HEK293 (cell line): ENCODE measurements at regions not wholly inside any gene's neighbourhood (a gene's known extent, or its start where the extent isn't known, plus 50 kb on each side); places are given as distances from the start of the nearest gene placed in this dataset.

ENCODE experiments used
- CTCF ChIA-PET: fragments of 350-600 bp; formaldehyde crosslinking; extraction: SDS; loops from one replicate; lab custom pipeline; 2021; ENCODE audit warnings: antibody characterized with exemption; lab: Yijun Ruan, JAX
- POLR2A ChIA-PET: fragments of 300-600 bp; formaldehyde crosslinking; extraction: SDS; loops from one replicate; lab custom pipeline; 2020; ENCODE audit warnings: antibody characterized with exemption, inconsistent platforms; lab: Yijun Ruan, JAX
- H3K27ac ChIP-seq: fragments of 200-500 bp; sonication (Bioruptor generic); 2 replicates; pipeline ENCODE4 v1.5.1; 2014; ENCODE audit warnings: low read depth, low read length, control low read depth, inconsistent platforms; ENCODE audit errors: extremely low read depth
- H3K36me3 ChIP-seq, 2 experiments: fragments of 200-500 bp in 1 of 2; sonication (Bioruptor generic) in 1 of 2; 1 replicate in 1 of 2; 2 replicates in 1 of 2; pipeline ENCODE4 v1.5.1; 2014 to 2017; ENCODE audit warnings: inconsistent platforms in 2 of 2, low read length in 2 of 2; ENCODE audit not compliant: control insufficient read depth in 2 of 2, insufficient read depth in 1 of 2
- H3K4me1 ChIP-seq: fragments of 200-500 bp; sonication (Bioruptor generic); 2 replicates; pipeline ENCODE4 v1.5.1; 2014; ENCODE audit warnings: mild to moderate bottlenecking, low read length, inconsistent platforms; ENCODE audit not compliant: control insufficient read depth, insufficient read depth
- H3K4me3 ChIP-seq: 2 replicates; pipeline ENCODE4 v1.5.1; 2011; ENCODE audit warnings: low read depth, mild to moderate bottlenecking, control low read depth, low read length, moderate library complexity
- H3K9me3 ChIP-seq: fragments of 200-500 bp; sonication (Bioruptor generic); 2 replicates; pipeline ENCODE4 v1.5.1; 2014; ENCODE audit warnings: low read depth, low read length, inconsistent platforms; ENCODE audit not compliant: control insufficient read depth, insufficient read depth
- EGR2 ChIP-seq: fragments of 450-650 bp; formaldehyde crosslinking; IDR thresholded peaks from 2 replicates; pipeline ENCODE4 v1.5.1; 2016; ENCODE audit warnings: low read depth, missing biosample characterization, missing genetic modification characterization
- GFI1B ChIP-seq: fragments of 450-650 bp; formaldehyde crosslinking; IDR thresholded peaks from 2 replicates; pipeline ENCODE4 v1.5.1; 2016; ENCODE audit warnings: missing biosample characterization, missing genetic modification characterization
- GLIS2 ChIP-seq: fragments of 450-650 bp; formaldehyde crosslinking; IDR thresholded peaks from 2 replicates; pipeline ENCODE4 v1.5.1; 2016; ENCODE audit warnings: missing biosample characterization, missing genetic modification characterization
- HOXA7 ChIP-seq: sonication (generic); formaldehyde crosslinking; IDR thresholded peaks from 2 replicates; pipeline ENCODE4 v1.8.1; 2022; ENCODE audit warnings: missing genetic modification reagents, borderline replicate concordance
- MZF1 ChIP-seq: fragments of 450-650 bp; formaldehyde crosslinking; IDR thresholded peaks from 2 replicates; pipeline ENCODE4 v1.5.1; 2017; ENCODE audit warnings: missing biosample characterization, missing genetic modification characterization, borderline replicate concordance
- PRDM1 ChIP-seq: fragments of 450-650 bp; formaldehyde crosslinking; IDR thresholded peaks from 2 replicates; pipeline ENCODE4; 2016; ENCODE audit warnings: missing biosample characterization, missing genetic modification characterization
- PRDM10 ChIP-seq: fragments of 450-650 bp; formaldehyde crosslinking; IDR thresholded peaks from 2 replicates; pipeline ENCODE4 v1.5.1; 2016; ENCODE audit warnings: missing biosample characterization, missing genetic modification characterization
- SP3 ChIP-seq: fragments of 450-650 bp; formaldehyde crosslinking; IDR thresholded peaks from 2 replicates; pipeline ENCODE4 v1.5.1; 2016; ENCODE audit warnings: missing biosample characterization, missing genetic modification characterization
- YY2 ChIP-seq: fragments of 450-650 bp; formaldehyde crosslinking; IDR thresholded peaks from 2 replicates; pipeline ENCODE4 v1.5.1; 2016; ENCODE audit warnings: missing biosample characterization, missing genetic modification characterization
- ZBTB48 ChIP-seq: fragments of 450-650 bp; formaldehyde crosslinking; IDR thresholded peaks from 2 replicates; pipeline ENCODE4 v1.5.1; 2016; ENCODE audit warnings: missing biosample characterization, missing genetic modification characterization
- ZFHX2 ChIP-seq: fragments of 450-650 bp; formaldehyde crosslinking; conservative IDR thresholded peaks from 2 replicates; pipeline ENCODE4 v1.5.1; 2016; ENCODE audit warnings: missing biosample characterization, missing genetic modification characterization
- ZIC2 ChIP-seq: fragments of 450-650 bp; formaldehyde crosslinking; IDR thresholded peaks from 2 replicates; pipeline ENCODE4 v1.5.1; 2016; ENCODE audit warnings: missing biosample characterization, missing genetic modification characterization
- ZNF184 ChIP-seq: fragments of 450-650 bp; IDR thresholded peaks from 2 replicates; pipeline ENCODE4 v1.5.1; 2018; ENCODE audit warnings: missing biosample characterization, mild to moderate bottlenecking, missing genetic modification characterization
- ZNF2 ChIP-seq: fragments of 450-650 bp; formaldehyde crosslinking; IDR thresholded peaks from 2 replicates; pipeline ENCODE4 v1.5.1; 2016; ENCODE audit warnings: missing biosample characterization, missing genetic modification characterization
- ZNF202 ChIP-seq: fragments of 450-650 bp; formaldehyde crosslinking; IDR thresholded peaks from 2 replicates; pipeline ENCODE4 v1.5.1; 2016; ENCODE audit warnings: missing biosample characterization, missing genetic modification characterization, borderline replicate concordance
- ZNF311 ChIP-seq: fragments of 450-650 bp; formaldehyde crosslinking; IDR thresholded peaks from 2 replicates; pipeline ENCODE4 v1.5.1; 2017; ENCODE audit warnings: missing biosample characterization, missing genetic modification characterization, borderline replicate concordance
- ZNF335 ChIP-seq: fragments of 450-650 bp; formaldehyde crosslinking; conservative IDR thresholded peaks from 2 replicates; pipeline ENCODE4 v1.5.1; 2016; ENCODE audit warnings: missing biosample characterization, missing genetic modification characterization
- ZNF341 ChIP-seq: fragments of 450-650 bp; formaldehyde crosslinking; IDR thresholded peaks from 2 replicates; pipeline ENCODE4; 2016; ENCODE audit warnings: low read depth, missing biosample characterization, missing genetic modification characterization
- ZNF416 ChIP-seq: fragments of 450-650 bp; formaldehyde crosslinking; IDR thresholded peaks from 2 replicates; pipeline ENCODE4 v1.5.1; 2016; ENCODE audit warnings: missing biosample characterization, missing genetic modification characterization
- ZNF433 ChIP-seq: fragments of 450-650 bp; formaldehyde crosslinking; IDR thresholded peaks from 2 replicates; pipeline ENCODE4 v1.5.1; 2016; ENCODE audit warnings: missing biosample characterization, missing genetic modification characterization, low read depth
- ZNF521 ChIP-seq: fragments of 450-650 bp; formaldehyde crosslinking; IDR thresholded peaks from 2 replicates; pipeline ENCODE4 v1.5.1; 2017; ENCODE audit warnings: missing biosample characterization, mild to moderate bottlenecking, missing genetic modification characterization
- ZNF529 ChIP-seq: fragments of 450-650 bp; formaldehyde crosslinking; IDR thresholded peaks from 2 replicates; pipeline ENCODE4 v1.5.1; 2017; ENCODE audit warnings: missing genetic modification characterization, missing biosample characterization; ENCODE audit not compliant: insufficient replicate concordance
- ZNF596 ChIP-seq: fragments of 450-650 bp; IDR thresholded peaks from 2 replicates; pipeline ENCODE4 v1.5.0; 2018; ENCODE audit warnings: missing biosample characterization, mild to moderate bottlenecking, missing genetic modification characterization, moderate library complexity
- ZNF624 ChIP-seq: fragments of 450-650 bp; formaldehyde crosslinking; IDR thresholded peaks from 2 replicates; pipeline ENCODE4 v1.5.1; 2017; ENCODE audit warnings: missing biosample characterization, missing genetic modification characterization
- ZSCAN23 ChIP-seq: fragments of 450-650 bp; formaldehyde crosslinking; IDR thresholded peaks from 2 replicates; pipeline ENCODE4 v1.5.1; 2016; ENCODE audit warnings: missing biosample characterization, missing genetic modification characterization
- ZXDB ChIP-seq: fragments of 450-650 bp; formaldehyde crosslinking; IDR thresholded peaks from 2 replicates; pipeline ENCODE4 v1.5.1; 2016; ENCODE audit warnings: missing biosample characterization, missing genetic modification characterization
- TF ChIP-seq, protein P1 (sequence below): fragments of 450-650 bp; formaldehyde crosslinking; IDR thresholded peaks from 2 replicates; pipeline ENCODE4 v1.5.1; 2017; ENCODE audit warnings: missing biosample characterization, missing genetic modification characterization
- TF ChIP-seq, protein P2 (sequence below): fragments of 450-650 bp; formaldehyde crosslinking; IDR thresholded peaks from 2 replicates; pipeline ENCODE4 v1.5.1; 2016; ENCODE audit warnings: missing biosample characterization, missing genetic modification characterization
- TF ChIP-seq, protein P3 (sequence below): fragments of 450-650 bp; formaldehyde crosslinking; optimal IDR thresholded peaks from 2 replicates; pipeline ENCODE3; 2016; ENCODE audit warnings: missing biosample characterization, mild to moderate bottlenecking, missing genetic modification characterization

- CTCF ChIA-PET, result interaction anchor here (1.1 kb wide), 1 partner anchor 12 kb away, joined by 3 read pairs; no protein-coding TSS in a partner anchor
- no peak overlapping the region for H3K4me3 ChIP-seq
- H3K4me1 ChIP-seq, result peaks cover 2% of the 10 kb centered on the region; the same call in 1 of the 2 replicates
- H3K27ac ChIP-seq, result no peak overlapping the region
- POLR2A ChIA-PET, result no interaction called here
- H3K36me3 ChIP-seq, result no peaks in the 10 kb centered on the region
- H3K9me3 ChIP-seq, result no peaks in the 10 kb centered on the region
- TF ChIP-seq PRDM1 (peak; percentile 48; the same call in 1 of the 2 replicates), ZIC2 (no peak), ZNF335 (tag by site-specific recombination) (no peak), ZNF202 (tag by site-specific recombination) (no peak), ZNF521 (no peak), SP3 (tag by site-specific recombination) (no peak), ZNF341 (tag by site-specific recombination) (no peak), ZNF433 (tag by site-specific recombination) (no peak), ZNF529 (tag by site-specific recombination) (no peak), ZXDB (tag by site-specific recombination) (no peak), HOXA7 (no peak), ZBTB48 (tag by site-specific recombination) (no peak), ZFHX2 (peak; percentile 68), YY2 (no peak), EGR2 (tag by site-specific recombination) (0 out of 2 replicates have a peak, but pooled peaks have one; percentile 7), ZNF311 (tag by site-specific recombination) (no peak), ZNF416 (tag by site-specific recombination) (no peak), ZSCAN23 (no peak), GLIS2 (tag by site-specific recombination) (no peak), ZNF2 (tag by site-specific recombination) (no peak), ZNF624 (tag by site-specific recombination) (no peak), PRDM10 (tag by site-specific recombination) (peak; percentile 85), MZF1 (tag by site-specific recombination) (no peak), GFI1B (no peak), ZNF184 (no peak), ZNF596 (tag by site-specific recombination) (no peak)
- TF ChIP-seq, protein P1, sequence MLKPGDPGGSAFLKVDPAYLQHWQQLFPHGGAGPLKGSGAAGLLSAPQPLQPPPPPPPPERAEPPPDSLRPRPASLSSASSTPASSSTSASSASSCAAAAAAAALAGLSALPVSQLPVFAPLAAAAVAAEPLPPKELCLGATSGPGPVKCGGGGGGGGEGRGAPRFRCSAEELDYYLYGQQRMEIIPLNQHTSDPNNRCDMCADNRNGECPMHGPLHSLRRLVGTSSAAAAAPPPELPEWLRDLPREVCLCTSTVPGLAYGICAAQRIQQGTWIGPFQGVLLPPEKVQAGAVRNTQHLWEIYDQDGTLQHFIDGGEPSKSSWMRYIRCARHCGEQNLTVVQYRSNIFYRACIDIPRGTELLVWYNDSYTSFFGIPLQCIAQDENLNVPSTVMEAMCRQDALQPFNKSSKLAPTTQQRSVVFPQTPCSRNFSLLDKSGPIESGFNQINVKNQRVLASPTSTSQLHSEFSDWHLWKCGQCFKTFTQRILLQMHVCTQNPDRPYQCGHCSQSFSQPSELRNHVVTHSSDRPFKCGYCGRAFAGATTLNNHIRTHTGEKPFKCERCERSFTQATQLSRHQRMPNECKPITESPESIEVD (tag by site-specific recombination), result no peak
- TF ChIP-seq, protein P2, sequence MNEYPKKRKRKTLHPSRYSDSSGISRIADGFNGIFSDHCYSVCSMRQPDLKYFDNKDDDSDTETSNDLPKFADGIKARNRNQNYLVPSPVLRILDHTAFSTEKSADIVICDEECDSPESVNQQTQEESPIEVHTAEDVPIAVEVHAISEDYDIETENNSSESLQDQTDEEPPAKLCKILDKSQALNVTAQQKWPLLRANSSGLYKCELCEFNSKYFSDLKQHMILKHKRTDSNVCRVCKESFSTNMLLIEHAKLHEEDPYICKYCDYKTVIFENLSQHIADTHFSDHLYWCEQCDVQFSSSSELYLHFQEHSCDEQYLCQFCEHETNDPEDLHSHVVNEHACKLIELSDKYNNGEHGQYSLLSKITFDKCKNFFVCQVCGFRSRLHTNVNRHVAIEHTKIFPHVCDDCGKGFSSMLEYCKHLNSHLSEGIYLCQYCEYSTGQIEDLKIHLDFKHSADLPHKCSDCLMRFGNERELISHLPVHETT (tag by site-specific recombination), result no peak
- TF ChIP-seq, protein P3, sequence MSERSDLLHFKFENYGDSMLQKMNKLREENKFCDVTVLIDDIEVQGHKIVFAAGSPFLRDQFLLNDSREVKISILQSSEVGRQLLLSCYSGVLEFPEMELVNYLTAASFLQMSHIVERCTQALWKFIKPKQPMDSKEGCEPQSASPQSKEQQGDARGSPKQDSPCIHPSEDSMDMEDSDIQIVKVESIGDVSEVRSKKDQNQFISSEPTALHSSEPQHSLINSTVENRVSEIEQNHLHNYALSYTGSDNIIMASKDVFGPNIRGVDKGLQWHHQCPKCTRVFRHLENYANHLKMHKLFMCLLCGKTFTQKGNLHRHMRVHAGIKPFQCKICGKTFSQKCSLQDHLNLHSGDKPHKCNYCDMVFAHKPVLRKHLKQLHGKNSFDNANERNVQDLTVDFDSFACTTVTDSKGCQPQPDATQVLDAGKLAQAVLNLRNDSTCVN, result no peak
These were observed 117.2 kb downstream of the GATA6 start for GRCh38 chr18:22286585-22286984.
